ENCODE measurements at regions not wholly inside any gene's neighbourhood (a gene's known extent, or its start where the extent isn't known, plus 50 kb on each side); places are given as distances from the start of the nearest gene placed in this dataset.

- in situ Hi-C loops (cut with HindIII; ENCODE audit: extremely low pct_ligation_motif_present, low pct_unique_long_range_greater_than_20kb) (no loop called here), intact Hi-C loops (cut with micrococcal nuclease; ENCODE audit: unreplicated experiment) (no loop called here)
- Histone ChIP-seq H4K20me1 (ENCODE audit: insufficient read depth, low read length) (no peaks in the 10 kb centered on the region), H3K4me3 (replicated peaks in 1 of 3; ENCODE audit: insufficient read depth in 1 of 3, low read depth in 2 of 3, low read length in 3 of 3) (no peak overlapping the region), H3K4me1 (ENCODE audit: insufficient read depth, low read length) (peaks cover 3% of the 10 kb centered on the region; the same call in 1 of the 2 replicates), H3K36me3 (replicated peaks in 1 of 2; ENCODE audit: control insufficient read depth in 1 of 2, insufficient read depth in 2 of 2, low read length in 2 of 2) (no peaks in the 10 kb centered on the region), H2AFZ (ENCODE audit: low read length) (no peak overlapping the region), H3K9ac (ENCODE audit: insufficient read depth, low read depth, low read length) (no peak overlapping the region), H3K79me2 (ENCODE audit: insufficient read depth, low read length) (no peaks in the 10 kb centered on the region), H3K4me2 (ENCODE audit: low read depth, low read length) (no peak overlapping the region), H3K9me3 (ENCODE audit: low read length) (no peaks in the 10 kb centered on the region), H3K27me3 (ENCODE audit: control insufficient read depth in 1 of 2, insufficient read depth in 2 of 2, low read length in 2 of 2) (peaks cover 1 to 2% of the 10 kb centered on the region in 2 experiments; a peak in 3 of 5 replicates), H3K27ac (ENCODE audit: extremely low read length, insufficient read depth, low read length) (no peak overlapping the region)
- BruUV-seq (replicated peaks), result no TSS peak
- WGBS (ENCODE audit: low lambda C conversion rate), result 20% methylated on average over 2 of the region's 16 CpGs
- POLR2A ChIA-PET, result no interaction called here
- CTCF ChIA-PET (ENCODE audit: low intra/inter-chr PET ratio, low total read pairs), result no interaction called here
- no peak for FAIRE-seq
- DNase-seq (ENCODE audit: low spot score), result no peak
- no peak for ATAC-seq
- TF ChIP-seq RCOR2 (CRISPR knock-in tag; IDR thresholded peaks at IDR 0.05) (no peak), ZBTB40 (IDR thresholded peaks at IDR 0.05) (no peak), ZBTB40 (CRISPR knock-in tag; IDR thresholded peaks at IDR 0.05) (no peak), WIZ (CRISPR knock-in tag; IDR thresholded peaks at IDR 0.05) (no peak), ZNF496 (CRISPR knock-in tag; IDR thresholded peaks at IDR 0.05; ENCODE audit: insufficient replicate concordance) (no peak), MAFF (IDR thresholded peaks at IDR 0.05; ENCODE audit: low read depth, low read length) (no peak)
- TF ChIP-seq, protein P1, sequence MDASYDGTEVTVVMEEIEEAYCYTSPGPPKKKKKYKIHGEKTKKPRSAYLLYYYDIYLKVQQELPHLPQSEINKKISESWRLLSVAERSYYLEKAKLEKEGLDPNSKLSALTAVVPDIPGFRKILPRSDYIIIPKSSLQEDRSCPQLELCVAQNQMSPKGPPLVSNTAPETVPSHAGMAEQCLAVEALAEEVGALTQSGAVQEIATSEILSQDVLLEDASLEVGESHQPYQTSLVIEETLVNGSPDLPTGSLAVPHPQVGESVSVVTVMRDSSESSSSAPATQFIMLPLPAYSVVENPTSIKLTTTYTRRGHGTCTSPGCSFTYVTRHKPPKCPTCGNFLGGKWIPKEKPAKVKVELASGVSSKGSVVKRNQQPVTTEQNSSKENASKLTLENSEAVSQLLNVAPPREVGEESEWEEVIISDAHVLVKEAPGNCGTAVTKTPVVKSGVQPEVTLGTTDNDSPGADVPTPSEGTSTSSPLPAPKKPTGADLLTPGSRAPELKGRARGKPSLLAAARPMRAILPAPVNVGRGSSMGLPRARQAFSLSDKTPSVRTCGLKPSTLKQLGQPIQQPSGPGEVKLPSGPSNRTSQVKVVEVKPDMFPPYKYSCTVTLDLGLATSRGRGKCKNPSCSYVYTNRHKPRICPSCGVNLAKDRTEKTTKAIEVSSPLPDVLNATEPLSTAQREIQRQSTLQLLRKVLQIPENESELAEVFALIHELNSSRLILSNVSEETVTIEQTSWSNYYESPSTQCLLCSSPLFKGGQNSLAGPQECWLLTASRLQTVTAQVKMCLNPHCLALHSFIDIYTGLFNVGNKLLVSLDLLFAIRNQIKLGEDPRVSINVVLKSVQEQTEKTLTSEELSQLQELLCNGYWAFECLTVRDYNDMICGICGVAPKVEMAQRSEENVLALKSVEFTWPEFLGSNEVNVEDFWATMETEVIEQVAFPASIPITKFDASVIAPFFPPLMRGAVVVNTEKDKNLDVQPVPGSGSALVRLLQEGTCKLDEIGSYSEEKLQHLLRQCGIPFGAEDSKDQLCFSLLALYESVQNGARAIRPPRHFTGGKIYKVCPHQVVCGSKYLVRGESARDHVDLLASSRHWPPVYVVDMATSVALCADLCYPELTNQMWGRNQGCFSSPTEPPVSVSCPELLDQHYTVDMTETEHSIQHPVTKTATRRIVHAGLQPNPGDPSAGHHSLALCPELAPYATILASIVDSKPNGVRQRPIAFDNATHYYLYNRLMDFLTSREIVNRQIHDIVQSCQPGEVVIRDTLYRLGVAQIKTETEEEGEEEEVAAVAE (CRISPR knock-in tag; IDR thresholded peaks at IDR 0.05; ENCODE audit: borderline replicate concordance), result no peak
- TF ChIP-seq, protein P2, sequence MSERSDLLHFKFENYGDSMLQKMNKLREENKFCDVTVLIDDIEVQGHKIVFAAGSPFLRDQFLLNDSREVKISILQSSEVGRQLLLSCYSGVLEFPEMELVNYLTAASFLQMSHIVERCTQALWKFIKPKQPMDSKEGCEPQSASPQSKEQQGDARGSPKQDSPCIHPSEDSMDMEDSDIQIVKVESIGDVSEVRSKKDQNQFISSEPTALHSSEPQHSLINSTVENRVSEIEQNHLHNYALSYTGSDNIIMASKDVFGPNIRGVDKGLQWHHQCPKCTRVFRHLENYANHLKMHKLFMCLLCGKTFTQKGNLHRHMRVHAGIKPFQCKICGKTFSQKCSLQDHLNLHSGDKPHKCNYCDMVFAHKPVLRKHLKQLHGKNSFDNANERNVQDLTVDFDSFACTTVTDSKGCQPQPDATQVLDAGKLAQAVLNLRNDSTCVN (CRISPR knock-in tag; IDR thresholded peaks at IDR 0.05; ENCODE audit: borderline replicate concordance), result no peak
Observed at GRCh38 chr3:139281522-139282196, 62.2 kb upstream of the MRPS22 start.
